Neuronal stem cell (in vitro differentiated cells): ENCODE measurements at regions not wholly inside any gene's neighbourhood (a gene's known extent, or its start where the extent isn't known, plus 50 kb on each side); places are given as distances from the start of the nearest gene placed in this dataset.
"Not testable (repeated sequence)": the region's sequence is repeated elsewhere in the genome, so short reads cannot be mapped to it uniquely, and the experiment has no call there.

ENCODE experiments used
- DNase-seq: peaks from one replicate; pipeline ENCODE4 v3.0.0-alpha.2; 2013; ENCODE audit warnings: low spot score
- H2AFZ ChIP-seq: one replicate; pipeline ENCODE4 v1.6.1; 2013; ENCODE audit warnings: mild to moderate bottlenecking, low read length, inconsistent platforms
- H2AK5ac ChIP-seq: 2 replicates; pipeline ENCODE4 v1.6.1; 2013; ENCODE audit warnings: low read depth, mild to moderate bottlenecking, inconsistent platforms, low read length, moderate library complexity, mixed read lengths
- H2BK120ac ChIP-seq: 2 replicates; pipeline ENCODE4 v1.6.1; 2013; ENCODE audit warnings: low read depth, mild to moderate bottlenecking, inconsistent platforms, low read length, moderate library complexity, mixed read lengths
- H2BK12ac ChIP-seq: one replicate; pipeline ENCODE4 v1.6.1; 2013; ENCODE audit warnings: low read length, inconsistent platforms
- H2BK15ac ChIP-seq: 2 replicates; pipeline ENCODE4 v1.6.1; 2013; ENCODE audit warnings: mild to moderate bottlenecking, low read length, inconsistent platforms, mixed read lengths
- H2BK5ac ChIP-seq: one replicate; pipeline ENCODE4 v1.6.1; 2013; ENCODE audit warnings: inconsistent platforms, mild to moderate bottlenecking, low read length, moderate library complexity
- H3K14ac ChIP-seq: one replicate; pipeline ENCODE4 v1.6.1; 2013; ENCODE audit warnings: low read length, inconsistent platforms
- H3K18ac ChIP-seq: 2 replicates; pipeline ENCODE4 v1.6.1; 2013; ENCODE audit warnings: low read length, inconsistent platforms
- H3K23ac ChIP-seq: 2 replicates; pipeline ENCODE4 v1.6.1; 2013; ENCODE audit warnings: low read depth, mild to moderate bottlenecking, mixed read lengths, low read length, inconsistent platforms; ENCODE audit not compliant: poor library complexity
- H3K27ac ChIP-seq: replicated peaks from 3 replicates; pipeline ENCODE4 v1.5.1; 2013; ENCODE audit warnings: low read length, inconsistent platforms
- H3K27me3 ChIP-seq, 3 experiments: 2 replicates each; pipeline ENCODE4 v1.6.1; 2013; ENCODE audit warnings: low read length in 3 of 3, mild to moderate bottlenecking in 2 of 3, inconsistent platforms in 1 of 3, low read depth in 1 of 3, mixed read lengths in 1 of 3, moderate library complexity in 1 of 3; ENCODE audit not compliant: control insufficient read depth in 3 of 3, insufficient read depth in 3 of 3
- H3K36me3 ChIP-seq, 2 donors: replicated peaks in 1 of 2; 2 replicates each; pipeline ENCODE4 v1.6.1; 2013; ENCODE audit warnings: low read length in 2 of 2; ENCODE audit not compliant: control insufficient read depth in 2 of 2, insufficient read depth in 2 of 2
- H3K4ac ChIP-seq: 2 replicates; pipeline ENCODE4 v1.6.1; 2013; ENCODE audit warnings: inconsistent platforms, mild to moderate bottlenecking, low read length, moderate library complexity
- H3K4me1 ChIP-seq, 2 donors: 1 replicate in 1 of 2; 2 replicates in 1 of 2; pipeline ENCODE4 v1.6.1; 2013; ENCODE audit warnings: low read length in 2 of 2, low read depth in 1 of 2; ENCODE audit not compliant: control insufficient read depth in 2 of 2, insufficient read depth in 1 of 2
- H3K4me2 ChIP-seq: one replicate; pipeline ENCODE4 v1.6.1; 2013; ENCODE audit warnings: mild to moderate bottlenecking, low read length, inconsistent platforms; ENCODE audit not compliant: insufficient read depth, poor library complexity, severe bottlenecking
- H3K4me3 ChIP-seq, 2 donors: 2 replicates each; pipeline ENCODE4 v1.5.1; 2013; ENCODE audit warnings: low read length in 2 of 2, mild to moderate bottlenecking in 2 of 2, inconsistent platforms in 1 of 2, moderate library complexity in 1 of 2
- H3K79me1 ChIP-seq: one replicate; pipeline ENCODE4 v1.6.1; 2013; ENCODE audit warnings: low read depth, mild to moderate bottlenecking, inconsistent platforms, low read length, moderate library complexity
- H3K9ac ChIP-seq: one replicate; pipeline ENCODE4 v1.6.1; 2013; ENCODE audit warnings: mild to moderate bottlenecking, low read depth, low read length, inconsistent platforms; ENCODE audit not compliant: poor library complexity
- H3K9me3 ChIP-seq, 2 donors: replicated peaks in 1 of 2; 2 replicates each; pipeline versions ENCODE3 to v1.6.1; 2013; ENCODE audit warnings: low read length in 2 of 2, mild to moderate bottlenecking in 2 of 2, inconsistent platforms in 1 of 2, low read depth in 1 of 2, mixed read lengths in 1 of 2, moderate library complexity in 1 of 2; ENCODE audit not compliant: control insufficient read depth in 2 of 2, insufficient read depth in 1 of 2
- H4K8ac ChIP-seq: one replicate; pipeline ENCODE4 v1.6.1; 2013; ENCODE audit warnings: low read depth, mild to moderate bottlenecking, inconsistent platforms, low read length, moderate library complexity
- H4K91ac ChIP-seq: one replicate; pipeline ENCODE4 v1.6.1; 2013; ENCODE audit warnings: low read length, low read depth, mild to moderate bottlenecking, inconsistent platforms; ENCODE audit not compliant: poor library complexity
- WGBS, 2 donors: extraction: QIAGEN DNeasy Blood & Tissue Kit; methylation state at CpG; one replicate each; pipeline ENCODE4 v1.1.7; 2013; ENCODE audit warnings: missing lambda C conversion rate in 2 of 2, mixed read lengths in 1 of 2; ENCODE audit not compliant: insufficient read length in 2 of 2, insufficient replicate concordance in 1 of 2; ENCODE audit errors: extremely low coverage in 2 of 2; 5-methylcytosine and 5-hydroxymethylcytosine counted together

- not testable (repeated sequence) for H3K9ac ChIP-seq, H3K27ac ChIP-seq, H2BK15ac ChIP-seq, H2BK120ac ChIP-seq, H4K91ac ChIP-seq, H3K23ac ChIP-seq, H3K14ac ChIP-seq, H2BK12ac ChIP-seq, H3K4me3 ChIP-seq, H3K79me1 ChIP-seq, DNase-seq, H2AK5ac ChIP-seq, H3K4me1 ChIP-seq, H3K27me3 ChIP-seq, H3K36me3 ChIP-seq, H3K9me3 ChIP-seq, H4K8ac ChIP-seq, H2BK5ac ChIP-seq, H3K4me2 ChIP-seq, H2AFZ ChIP-seq, H3K4ac ChIP-seq, H3K18ac ChIP-seq
- WGBS, 2 donors = no CpG with 5 or more reads among the region's 4 CpGs
These were observed 76.9 kb upstream of the HNRNPA1L2 start for GRCh38 chr13:52565324-52565723.

- H3K4ac ChIP-seq = not testable (repeated sequence)
- no CpG with 5 or more reads among the region's 9 CpGs for whole genome bisulfite sequencing, 2 donors
These were observed 72.2 kb upstream of the HNRNPA1L2 start for GRCh38 chr13:52569904-52570602.

GRCh38 chr13:52571163-52571562 lies 71.1 kb upstream of the HNRNPA1L2 start:
- not testable (repeated sequence) for H4K91ac ChIP-seq, H3K27ac ChIP-seq, H4K8ac ChIP-seq, H2BK5ac ChIP-seq, H3K4me1 ChIP-seq, H2BK12ac ChIP-seq, H2AFZ ChIP-seq, H2BK120ac ChIP-seq, H3K14ac ChIP-seq, H3K9me3 ChIP-seq, H3K4me3 ChIP-seq, H2BK15ac ChIP-seq, H3K27me3 ChIP-seq, DNase-seq, H3K79me1 ChIP-seq, H3K23ac ChIP-seq, H3K9ac ChIP-seq, H2AK5ac ChIP-seq, H3K4me2 ChIP-seq, H3K18ac ChIP-seq, H3K4ac ChIP-seq, H3K36me3 ChIP-seq
- no CpG with 5 or more reads among the region's 3 CpGs for WGBS, 2 donors

More at GRCh38 chr13:52569904-52570602, 72.2 kb upstream of the HNRNPA1L2 start:
- peak overlapping the region; percentile 18 for H3K4me2 ChIP-seq
- not testable (repeated sequence) for H3K27ac ChIP-seq, H3K9ac ChIP-seq, H3K4me1 ChIP-seq, H2BK120ac ChIP-seq, H3K9me3 ChIP-seq, H3K36me3 ChIP-seq, H2AK5ac ChIP-seq, H3K79me1 ChIP-seq, H3K14ac ChIP-seq, H3K4me3 ChIP-seq, H2BK5ac ChIP-seq, H3K23ac ChIP-seq, H3K18ac ChIP-seq, DNase-seq, H4K91ac ChIP-seq, H3K27me3 ChIP-seq, H4K8ac ChIP-seq, H2BK12ac ChIP-seq, H2BK15ac ChIP-seq
- peak overlapping the region; percentile 75 for H2AFZ ChIP-seq

- not testable (repeated sequence) for H2BK15ac ChIP-seq, H3K79me1 ChIP-seq, H2AFZ ChIP-seq, H3K23ac ChIP-seq, H3K9me3 ChIP-seq, H3K9ac ChIP-seq, H3K27ac ChIP-seq, H3K4me1 ChIP-seq, H4K91ac ChIP-seq, H3K14ac ChIP-seq, H2BK5ac ChIP-seq, H3K4me3 ChIP-seq, H3K4me2 ChIP-seq, H3K4ac ChIP-seq, H2BK120ac ChIP-seq, DNase-seq, H3K18ac ChIP-seq, H3K36me3 ChIP-seq, H4K8ac ChIP-seq, H3K27me3 ChIP-seq, H2AK5ac ChIP-seq, H2BK12ac ChIP-seq
- WGBS, 2 donors = no CpG with 5 or more reads among the region's 2 CpGs
These were observed 59.3 kb upstream of the HNRNPA1L2 start for GRCh38 chr13:52582962-52583361.
